GM19240 (cell line): ENCODE measurements at regions not wholly inside any gene's neighbourhood (a gene's known extent, or its start where the extent isn't known, plus 50 kb on each side); places are given as distances from the start of the nearest gene placed in this dataset.
"Not testable (repeated sequence)": the region's sequence is repeated elsewhere in the genome, so short reads cannot be mapped to it uniquely, and the experiment has no call there.

Experiments used
- DNase-seq: peaks from one replicate; pipeline ENCODE4 v3.0.0; 2011; ENCODE audit warnings: low spot score; ENCODE audit not compliant: insufficient read length

GRCh38 chr3:82038556-82038955, 277.1 kb upstream of the GBE1 start:
- no peak for DNase-seq

- no peak for DNase-seq
Measured at GRCh38 chr3:82033186-82033585, 271.7 kb upstream of the GBE1 start.

- DNase-seq, result no peak
Measured at GRCh38 chr3:82031596-82031995, 270.2 kb upstream of the GBE1 start.

- DNase-seq, result no peak
Measured at GRCh38 chr3:82030916-82031315, 269.5 kb upstream of the GBE1 start.

GRCh38 chr3:82022836-82023235, 261.4 kb upstream of the GBE1 start:
- no peak for DNase-seq

GRCh38 chr3:82020282-82020681, 258.8 kb upstream of the GBE1 start:
- no peak for DNase-seq

GRCh38 chr3:82015241-82015640, 253.8 kb upstream of the GBE1 start:
- no peak for DNase-seq

- no peak for DNase-seq
Measured at GRCh38 chr3:82012775-82013174, 251.3 kb upstream of the GBE1 start.

- DNase-seq, result no peak
Measured at GRCh38 chr3:82011336-82011735, 249.9 kb upstream of the GBE1 start.

GRCh38 chr3:82005266-82005665, 243.8 kb upstream of the GBE1 start:
- no peak for DNase-seq

GRCh38 chr3:82004266-82004665, 242.8 kb upstream of the GBE1 start:
- DNase-seq, result no peak

- DNase-seq, result no peak
Measured at GRCh38 chr3:82002986-82003642, 241.7 kb upstream of the GBE1 start.

GRCh38 chr3:82002491-82002890, 241.0 kb upstream of the GBE1 start:
- no peak for DNase-seq

- no peak for DNase-seq
Measured at GRCh38 chr3:82001276-82001923, 240.0 kb upstream of the GBE1 start.

- no peak for DNase-seq
Measured at GRCh38 chr3:82000773-82001172, 239.3 kb upstream of the GBE1 start.

- no peak for DNase-seq
Measured at GRCh38 chr3:82000350-82000749, 238.9 kb upstream of the GBE1 start.

- DNase-seq, result no peak
Measured at GRCh38 chr3:81998907-81999306, 237.5 kb upstream of the GBE1 start.

GRCh38 chr3:81998139-81998755, 236.8 kb upstream of the GBE1 start:
- DNase-seq, result no peak

GRCh38 chr3:81997390-81997789, 235.9 kb upstream of the GBE1 start:
- DNase-seq, result no peak

- no peak for DNase-seq
Measured at GRCh38 chr3:81995329-81995728, 233.9 kb upstream of the GBE1 start.

GRCh38 chr3:81989758-81990157, 228.3 kb upstream of the GBE1 start:
- DNase-seq, result no peak

GRCh38 chr3:81989274-81989673, 227.8 kb upstream of the GBE1 start:
- no peak for DNase-seq

GRCh38 chr3:81987412-81987811, 226.0 kb upstream of the GBE1 start:
- not testable (repeated sequence) for DNase-seq
